NB4 (cell line): ENCODE measurements at regions not wholly inside any gene's neighbourhood (a gene's known extent, or its start where the extent isn't known, plus 50 kb on each side); places are given as distances from the start of the nearest gene placed in this dataset.

ENCODE experiments used
- DNase-seq: peaks from one replicate; pipeline ENCODE4 v3.0.0; 2010; ENCODE audit warnings: low read depth
- H3K4me3 ChIP-seq: one replicate; pipeline ENCODE4 v1.5.1; 2011; ENCODE audit warnings: mild to moderate bottlenecking, low read depth, low read length, moderate library complexity
- CTCF ChIP-seq: IDR thresholded peaks from one replicate; pipeline ENCODE4 v1.5.1; 2012; ENCODE audit warnings: low read depth, low read length
- MAX ChIP-seq: IDR thresholded peaks from 2 replicates; pipeline ENCODE4 v1.6.1; 2011; ENCODE audit warnings: low read depth, low read length
- MYC ChIP-seq: IDR thresholded peaks from 2 replicates; pipeline ENCODE4 v1.6.1; 2011; ENCODE audit warnings: low read depth, low read length
- POLR2A ChIP-seq: IDR thresholded peaks from 2 replicates; pipeline ENCODE4 v1.6.1; 2011; ENCODE audit warnings: mild to moderate bottlenecking; ENCODE audit not compliant: insufficient read length; ENCODE audit errors: extremely low read depth

- no peak overlapping the region for H3K4me3 ChIP-seq
- no peak for DNase-seq
- TF ChIP-seq CTCF (no peak), MAX (no peak), MYC (no peak), POLR2A (no peak)
Measured at GRCh38 chr4:126466848-126467247, 1152.1 kb downstream of the FAT4 start.

- H3K4me3 ChIP-seq, result no peak overlapping the region
- no peak for DNase-seq
- TF ChIP-seq MAX, result no peak
- TF ChIP-seq MYC, result no peak
- no peak for TF ChIP-seq CTCF
- TF ChIP-seq POLR2A, result no peak
Measured at GRCh38 chr4:126468144-126468543, 1153.4 kb downstream of the FAT4 start.

- TF ChIP-seq CTCF (no peak), MYC (no peak), MAX (no peak), POLR2A (no peak)
- H3K4me3 ChIP-seq, result no peak overlapping the region
- DNase-seq, result peak; percentile 3
Measured at GRCh38 chr4:126470862-126471261, 1156.1 kb downstream of the FAT4 start.

- no peak for DNase-seq
- TF ChIP-seq CTCF, result no peak
- no peak overlapping the region for H3K4me3 ChIP-seq
Measured at GRCh38 chr4:126475730-126476129, 1157.0 kb upstream of the INTU start.

GRCh38 chr4:126479709-126480108 is 1153.0 kb upstream of the INTU start:
- peak; percentile 2 for DNase-seq
- TF ChIP-seq POLR2A (no peak), CTCF (peak; percentile 12)
- H3K4me3 ChIP-seq, result no peak overlapping the region

GRCh38 chr4:126482311-126482710 is 1150.4 kb upstream of the INTU start:
- TF ChIP-seq POLR2A (no peak), CTCF (no peak), MAX (no peak), MYC (no peak)
- no peak for DNase-seq
- no peak overlapping the region for H3K4me3 ChIP-seq
